ENCODE measurements at regions not wholly inside any gene's neighbourhood (a gene's known extent, or its start where the extent isn't known, plus 50 kb on each side); places are given as distances from the start of the nearest gene placed in this dataset.

DNA sequence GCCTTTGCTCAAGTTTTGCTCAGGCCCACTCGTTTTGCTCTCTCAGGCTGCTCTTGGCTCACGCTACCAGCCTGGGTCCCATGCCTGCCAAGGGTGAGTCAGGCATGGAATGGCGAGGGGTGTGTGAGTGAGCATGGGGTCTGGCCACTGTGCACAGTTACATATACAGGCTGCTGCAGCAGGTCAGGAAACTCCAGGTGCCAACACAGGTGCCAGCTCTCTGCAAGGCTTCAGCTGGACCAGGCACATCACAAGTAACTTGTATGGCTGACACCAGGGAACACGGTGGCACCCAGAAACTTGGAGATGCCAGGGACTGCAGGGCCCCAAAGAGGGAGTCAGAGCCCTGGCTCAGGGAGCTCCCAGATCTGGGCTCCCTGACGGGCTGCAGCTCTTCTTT lies 146.8 kb downstream of the BTBD3 start:
- no peak for TF ChIP-seq L3MBTL2 (conservative IDR thresholded peaks at IDR 0.05)
- no peak for TF ChIP-seq ZNF384 (IDR thresholded peaks at IDR 0.05)
- TF ChIP-seq HDGF (IDR thresholded peaks at IDR 0.05; ENCODE audit: borderline replicate concordance), result no peak
- no peak for TF ChIP-seq NFRKB (IDR thresholded peaks at IDR 0.05)
- no peak for TF ChIP-seq BHLHE40 (IDR thresholded peaks at IDR 0.05; ENCODE audit: borderline replicate concordance)
- TF ChIP-seq LEF1 (IDR thresholded peaks at IDR 0.05; ENCODE audit: borderline replicate concordance), result no peak
- no peak for TF ChIP-seq FOXM1 (IDR thresholded peaks at IDR 0.05; ENCODE audit: borderline replicate concordance)
- TF ChIP-seq SP1 (IDR thresholded peaks at IDR 0.05), result no peak
- no peak for TF ChIP-seq FOXK2 (IDR thresholded peaks at IDR 0.05)
- TF ChIP-seq, protein P1, sequence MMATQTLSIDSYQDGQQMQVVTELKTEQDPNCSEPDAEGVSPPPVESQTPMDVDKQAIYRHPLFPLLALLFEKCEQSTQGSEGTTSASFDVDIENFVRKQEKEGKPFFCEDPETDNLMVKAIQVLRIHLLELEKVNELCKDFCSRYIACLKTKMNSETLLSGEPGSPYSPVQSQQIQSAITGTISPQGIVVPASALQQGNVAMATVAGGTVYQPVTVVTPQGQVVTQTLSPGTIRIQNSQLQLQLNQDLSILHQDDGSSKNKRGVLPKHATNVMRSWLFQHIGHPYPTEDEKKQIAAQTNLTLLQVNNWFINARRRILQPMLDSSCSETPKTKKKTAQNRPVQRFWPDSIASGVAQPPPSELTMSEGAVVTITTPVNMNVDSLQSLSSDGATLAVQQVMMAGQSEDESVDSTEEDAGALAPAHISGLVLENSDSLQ (IDR thresholded peaks at IDR 0.05), result no peak
- no peak for TF ChIP-seq FOXA1 (IDR thresholded peaks at IDR 0.05)

Data from HEK293T (cell line).